SW 1271 (cell line): ENCODE measurements at regions not wholly inside any gene's neighbourhood (a gene's known extent, or its start where the extent isn't known, plus 50 kb on each side); places are given as distances from the start of the nearest gene placed in this dataset.

Source experiments
- DNase-seq, 2 experiments: peaks; one replicate each; lab custom pipeline; 2025; lab: John Stamatoyannopoulos, UW

DNA sequence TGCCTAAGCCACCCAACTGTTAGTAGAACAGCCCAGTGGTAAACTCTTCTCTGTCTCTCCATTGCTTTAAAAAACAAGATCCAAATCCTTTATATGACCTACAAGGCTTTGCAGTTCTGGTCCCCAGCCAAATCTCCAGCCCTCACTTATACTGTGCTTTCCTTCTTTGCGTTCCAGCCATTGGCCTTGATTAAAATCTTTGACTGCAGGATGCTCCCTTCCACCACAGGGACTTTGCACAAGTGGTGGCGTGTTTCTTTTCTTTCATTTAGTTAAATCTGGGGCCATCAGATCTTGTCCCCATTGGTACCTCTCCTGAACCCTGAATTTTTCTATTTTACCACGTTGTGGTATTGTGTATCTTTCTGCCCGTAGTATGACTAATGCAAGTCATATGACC is 183.7 kb downstream of the VRK1 start:
- DNase-seq = no peak

DNA sequence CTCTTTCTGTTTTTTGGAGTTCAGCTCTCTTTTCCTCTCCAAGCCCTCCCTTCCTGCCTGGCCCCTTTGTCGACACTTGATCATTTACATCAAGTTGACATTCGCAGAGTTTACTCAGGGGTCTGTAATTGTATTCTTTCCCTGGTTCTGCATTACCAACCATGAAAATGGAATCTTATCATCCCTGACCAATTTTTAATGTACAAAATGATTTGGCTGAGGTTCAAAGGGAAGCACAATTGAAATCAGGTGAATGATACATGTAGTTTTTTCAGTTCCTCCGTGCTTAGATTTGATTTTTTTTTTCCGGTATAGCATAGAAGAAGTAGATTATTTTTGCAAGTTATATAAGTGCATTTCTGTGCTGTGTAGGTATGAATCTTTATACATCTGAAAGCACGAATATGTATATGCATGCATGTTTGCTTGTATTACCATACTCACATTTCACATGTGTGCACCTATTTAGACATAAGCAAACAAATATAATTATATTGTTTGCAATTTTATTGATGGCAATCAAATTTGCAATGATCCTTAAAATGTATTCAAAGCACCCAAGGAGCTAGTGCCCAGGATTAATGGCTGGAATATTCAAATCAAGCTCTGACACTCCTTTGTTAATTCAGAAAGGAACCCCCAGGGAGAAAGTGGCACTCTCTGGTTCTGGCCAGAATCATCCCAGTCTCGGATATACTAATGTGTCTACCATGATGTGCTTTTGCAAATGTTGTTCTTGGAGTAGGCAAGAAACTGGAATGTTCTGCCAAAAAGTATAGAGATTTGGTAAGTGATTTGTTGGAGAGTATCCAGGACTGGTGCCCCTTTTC is 189.3 kb downstream of the VRK1 start:
- no peak for DNase-seq

DNA sequence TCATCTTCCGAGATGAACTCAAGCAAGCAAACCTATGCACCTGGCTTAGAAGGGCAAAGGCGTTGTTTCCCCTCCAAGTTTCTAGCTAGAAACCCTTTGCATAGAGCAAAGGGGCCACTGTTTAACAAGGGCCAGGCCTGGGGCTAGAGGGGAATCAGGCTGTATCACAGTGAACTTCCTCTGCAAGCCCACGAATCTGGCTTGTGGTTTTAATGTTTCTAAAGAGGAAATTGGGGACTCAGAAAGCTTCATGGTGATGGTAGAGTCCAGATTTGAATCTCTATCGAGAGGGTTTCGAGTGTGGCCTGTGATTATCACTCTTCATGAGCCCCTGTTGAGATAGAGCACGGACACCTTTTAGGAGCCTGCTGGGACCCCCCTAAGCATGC is 189.9 kb downstream of the VRK1 start:
- no peak for DNase-seq

DNA sequence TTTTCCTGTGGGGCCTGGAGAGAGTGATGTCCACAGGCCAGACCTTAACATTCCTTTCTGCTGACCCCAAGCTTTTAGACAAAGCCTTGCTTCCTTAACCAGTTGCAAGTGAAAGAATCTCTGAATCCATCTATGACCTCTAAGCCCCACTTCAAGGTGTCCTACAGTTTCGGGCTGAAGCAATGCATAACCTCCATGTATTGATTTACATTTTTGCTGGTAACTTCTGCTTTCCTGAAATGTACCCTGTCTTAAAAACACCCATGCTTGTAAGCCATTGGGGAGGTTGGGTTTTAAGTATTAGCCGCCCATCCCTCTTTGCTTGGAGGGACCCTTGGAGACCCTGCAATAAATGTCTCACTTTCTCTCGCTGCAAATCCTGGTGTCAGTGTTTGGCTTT is 190.6 kb downstream of the VRK1 start:
- no peak for DNase-seq

DNA sequence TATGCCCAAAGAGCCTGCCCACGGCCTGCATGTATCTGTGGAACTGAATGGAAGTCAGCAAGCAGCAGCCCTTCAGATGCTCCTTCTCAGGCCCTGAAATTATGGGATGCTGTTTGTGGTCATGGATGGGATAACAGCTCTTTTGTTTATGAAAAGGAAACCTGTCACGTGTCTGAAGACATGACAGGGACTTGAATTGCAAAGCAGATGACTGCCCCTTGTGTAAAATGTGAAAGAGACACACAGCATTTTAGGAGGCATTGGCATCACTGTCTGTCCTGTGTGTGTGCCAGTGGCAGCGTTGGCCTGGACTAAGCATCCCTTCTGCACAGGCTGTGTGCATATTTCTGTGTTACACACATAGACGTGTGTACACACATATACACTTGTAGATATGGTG is 192.1 kb downstream of the VRK1 start:
- DNase-seq = no peak

DNA sequence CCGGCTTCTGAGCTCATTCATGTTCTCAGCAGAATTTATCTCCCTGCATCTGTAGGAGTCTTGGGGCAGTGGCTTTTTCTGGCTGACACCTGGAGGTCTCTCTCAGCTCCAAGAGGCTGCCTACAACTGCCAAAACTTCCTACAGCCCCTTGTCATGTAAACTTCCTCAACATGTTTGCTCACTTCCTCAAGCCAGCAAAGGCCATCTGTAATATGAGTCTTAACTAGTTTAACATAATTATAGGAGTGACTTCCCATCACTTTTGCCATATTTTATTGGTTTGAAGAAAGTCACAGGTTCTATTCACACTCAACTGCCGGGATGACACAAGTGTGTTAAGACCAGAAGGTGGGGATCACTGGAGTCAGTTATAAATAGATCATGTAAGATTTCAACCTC is 194.0 kb downstream of the VRK1 start:
- DNase-seq = no peak

DNA sequence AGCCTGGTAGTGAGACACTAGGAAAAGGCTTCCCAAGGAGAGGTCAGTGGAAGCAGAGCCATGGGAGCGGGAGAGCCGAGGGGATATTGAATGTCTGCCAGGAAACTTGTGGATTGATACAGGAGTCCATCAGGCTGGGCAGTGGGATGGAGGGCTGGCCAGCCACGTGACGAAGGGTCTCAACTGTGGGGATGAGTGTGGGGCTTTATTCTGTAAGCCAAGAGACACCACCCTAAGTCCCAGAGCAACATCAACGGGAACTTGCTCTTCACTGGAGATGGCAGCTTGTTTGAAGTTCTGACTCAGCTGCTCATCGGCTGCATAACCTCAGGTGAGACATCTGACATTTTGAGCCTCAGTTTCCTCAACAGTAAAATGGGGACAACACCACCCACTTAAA is 197.8 kb downstream of the VRK1 start:
- DNase-seq = no peak

DNA sequence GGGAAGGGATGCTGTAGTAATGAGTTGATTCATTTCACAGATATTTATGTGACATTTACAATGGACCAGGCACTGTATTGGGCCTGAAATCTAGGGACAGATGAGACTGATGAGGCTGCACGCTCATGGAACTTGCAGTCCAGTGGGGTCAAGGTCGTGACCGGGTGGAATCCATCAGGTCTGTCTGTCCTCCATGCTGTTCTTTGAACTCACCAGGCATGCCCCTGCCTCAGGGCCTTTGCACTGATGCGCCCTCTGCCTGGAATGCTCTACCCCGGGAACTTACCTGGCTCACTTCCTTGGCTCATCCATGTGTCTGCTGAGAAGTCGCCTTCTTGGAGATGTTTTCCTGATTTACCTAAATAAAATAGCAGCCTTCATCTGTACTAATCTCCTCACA is 200.1 kb downstream of the VRK1 start:
- DNase-seq = no peak

DNA sequence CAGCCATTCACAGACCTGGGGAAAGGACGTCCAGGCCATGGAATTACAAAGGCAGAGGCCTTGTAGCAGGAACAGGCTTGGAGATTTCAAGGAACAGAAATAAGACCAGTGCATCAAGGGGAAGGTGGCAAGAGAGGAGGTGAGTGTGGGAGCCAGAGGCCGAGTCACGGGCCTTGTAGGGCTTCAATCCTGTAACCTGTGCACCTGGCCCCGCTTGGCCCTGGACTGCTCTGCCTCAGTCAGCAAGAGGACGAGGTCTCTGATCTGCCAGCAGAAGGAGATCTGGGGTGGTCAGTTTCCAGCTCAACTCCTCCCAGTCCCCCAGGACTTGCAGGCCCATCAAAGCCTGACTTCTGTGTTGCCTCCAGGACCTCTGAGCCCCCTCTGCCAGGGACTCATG is 200.8 kb downstream of the VRK1 start:
- DNase-seq = no peak

DNA sequence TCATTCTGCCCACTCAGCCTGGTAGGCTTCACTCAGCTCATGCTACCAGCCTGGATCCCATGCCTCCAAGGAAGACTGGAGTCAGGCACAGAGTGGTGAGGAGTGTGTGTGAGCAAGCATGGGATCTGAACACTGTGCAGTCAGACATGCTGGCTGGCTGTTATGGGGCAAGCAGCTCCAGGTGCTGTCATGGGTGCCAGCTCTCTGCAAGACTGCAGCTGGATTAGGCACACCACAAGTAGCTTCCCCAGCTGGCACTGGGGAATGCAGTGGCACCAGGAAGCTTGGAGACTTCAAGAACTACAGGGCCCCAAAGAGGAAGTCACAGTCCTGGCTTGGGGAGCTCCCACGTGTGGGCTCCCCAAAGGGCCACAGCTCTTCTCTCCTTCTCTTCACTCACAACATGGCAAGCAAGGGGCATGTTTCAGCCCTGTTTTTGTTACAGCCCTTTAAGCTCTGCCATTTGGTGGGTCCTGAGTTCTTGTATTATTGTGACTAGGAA is 202.5 kb downstream of the VRK1 start:
- DNase-seq = no peak

DNA sequence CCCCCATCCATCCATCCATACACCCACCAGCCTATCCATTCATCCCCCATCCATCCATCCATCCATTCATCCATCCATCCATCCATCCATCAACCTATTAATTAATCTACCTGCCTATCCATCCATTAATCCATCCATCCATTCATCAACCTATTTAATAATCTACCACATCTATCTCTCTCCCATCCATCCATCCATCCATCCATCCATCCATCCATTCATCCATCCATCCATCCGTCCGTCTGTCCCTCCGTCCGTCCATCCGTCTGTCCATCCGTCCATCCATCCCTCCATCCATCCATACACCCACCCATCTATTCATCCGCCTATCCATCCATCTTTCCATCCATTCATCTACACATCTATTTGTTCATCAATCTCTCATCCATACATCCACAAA is 205.3 kb downstream of the VRK1 start:
- no peak for DNase-seq

DNA sequence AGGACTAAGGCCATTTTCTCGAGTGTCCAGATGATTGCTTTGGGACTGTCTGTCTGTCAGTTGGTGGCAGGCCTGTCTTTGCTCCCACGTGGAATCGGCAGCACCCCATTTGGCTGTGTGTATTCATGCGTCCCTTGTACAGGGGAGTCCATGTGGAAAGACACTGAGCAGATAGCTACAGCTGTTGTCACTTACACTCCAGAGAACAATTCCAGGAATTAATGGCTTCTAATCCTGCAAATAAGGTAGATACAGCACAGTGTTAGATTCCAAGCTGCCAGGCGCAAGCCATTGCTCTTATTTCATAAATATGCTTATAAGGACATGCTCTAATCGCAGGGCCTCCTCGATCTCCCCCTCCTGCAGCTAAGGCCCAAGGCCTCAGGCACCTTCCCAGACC is 208.8 kb downstream of the VRK1 start:
- no peak for DNase-seq

DNA sequence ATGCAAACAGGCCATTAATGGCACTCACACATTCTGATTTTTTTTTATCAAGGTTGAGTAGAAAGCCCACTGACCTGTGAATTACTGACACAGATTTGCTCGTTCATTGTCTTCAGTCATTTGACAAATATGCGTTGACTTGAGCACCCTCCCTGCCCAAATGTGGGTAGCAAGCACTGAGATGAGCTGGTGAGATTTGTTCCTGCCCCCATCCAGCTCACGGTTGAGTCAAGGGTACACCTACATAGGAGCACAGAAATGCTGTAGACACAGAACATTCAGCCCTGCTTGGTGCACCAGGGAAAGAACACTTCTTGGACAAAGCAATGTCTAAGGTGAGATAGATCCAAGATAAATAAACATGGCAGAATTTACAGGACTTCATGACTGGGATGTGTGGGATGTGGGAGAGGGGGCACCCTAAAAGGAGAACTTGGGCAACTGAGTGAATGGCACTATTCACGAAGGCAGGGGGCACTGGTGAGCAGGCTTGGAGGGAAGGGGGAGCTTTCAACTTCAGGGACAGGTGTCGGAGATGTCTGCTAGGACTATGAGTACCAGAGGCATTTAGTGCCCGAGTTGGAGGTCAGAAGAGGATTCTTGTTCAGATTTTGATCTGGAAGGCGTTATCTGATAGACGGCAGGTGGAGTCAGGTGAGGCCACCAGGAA is 213.4 kb downstream of the VRK1 start:
- DNase-seq = no peak

DNA sequence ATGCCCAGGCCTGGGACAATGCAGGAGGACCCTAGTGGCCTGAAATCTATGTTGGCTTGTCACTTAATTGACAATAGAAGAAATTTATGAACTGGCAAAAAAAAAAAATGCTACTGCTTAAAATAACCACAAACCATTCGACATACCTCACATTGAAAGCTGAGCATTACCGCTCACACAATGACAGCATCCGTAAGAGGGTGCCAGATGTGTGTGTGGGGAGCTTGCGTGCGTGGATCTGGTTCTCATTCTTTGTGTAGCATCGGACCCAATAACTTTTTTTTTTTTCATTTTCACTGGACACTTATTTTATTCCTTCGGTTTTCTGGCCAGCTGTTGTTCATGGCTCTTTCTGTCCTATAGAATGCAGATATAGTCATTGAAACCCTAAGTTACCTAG is 216.7 kb downstream of the VRK1 start:
- DNase-seq = no peak

DNA sequence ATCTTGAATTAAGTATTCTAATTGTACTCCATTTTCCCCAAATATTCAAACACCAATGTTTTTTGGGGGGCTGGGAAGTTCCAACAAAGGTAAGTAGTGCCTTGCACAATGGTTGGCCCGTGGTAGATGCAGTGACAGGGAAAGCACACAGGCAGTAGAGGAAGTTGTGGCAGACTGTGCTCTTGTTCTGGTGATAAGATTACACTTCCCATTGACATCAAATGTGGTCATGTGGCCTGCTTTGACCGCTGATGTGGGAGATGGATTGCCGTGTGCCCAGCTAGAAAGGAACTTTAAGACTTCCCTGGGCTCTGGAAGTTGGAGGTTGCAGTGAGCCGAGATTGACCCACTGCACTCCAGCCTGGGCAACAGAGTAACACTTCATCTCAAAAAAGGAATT is 223.8 kb downstream of the VRK1 start:
- DNase-seq = no peak

DNA sequence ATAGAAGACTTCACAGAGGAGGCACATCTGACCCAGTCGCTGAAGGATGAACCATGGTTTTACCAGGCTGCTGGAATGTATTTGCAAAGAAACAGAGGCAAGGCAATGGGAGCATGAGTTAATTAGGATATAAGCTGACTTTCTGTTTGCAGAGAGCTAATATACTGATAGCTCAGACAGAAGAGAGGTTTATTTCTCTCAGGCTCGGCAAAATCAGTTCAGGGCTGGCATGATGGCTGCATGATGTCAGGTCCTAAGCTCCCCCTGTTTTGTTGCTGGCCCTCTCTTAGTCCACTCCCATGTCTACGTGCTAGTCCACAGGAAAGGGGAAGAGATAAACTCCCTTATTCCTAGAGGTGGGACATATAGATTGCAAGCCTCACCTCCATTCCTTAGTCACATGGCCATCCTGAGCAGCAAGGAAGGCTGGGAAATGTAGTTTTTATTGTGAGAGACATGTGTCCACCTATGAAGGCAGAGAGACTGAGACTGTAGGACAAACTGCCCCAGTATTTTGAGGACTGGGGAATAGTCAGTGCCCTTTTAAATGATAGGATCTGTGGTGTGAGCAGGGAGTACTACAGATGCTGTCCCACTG is 224.5 kb downstream of the VRK1 start:
- no peak for DNase-seq

DNA sequence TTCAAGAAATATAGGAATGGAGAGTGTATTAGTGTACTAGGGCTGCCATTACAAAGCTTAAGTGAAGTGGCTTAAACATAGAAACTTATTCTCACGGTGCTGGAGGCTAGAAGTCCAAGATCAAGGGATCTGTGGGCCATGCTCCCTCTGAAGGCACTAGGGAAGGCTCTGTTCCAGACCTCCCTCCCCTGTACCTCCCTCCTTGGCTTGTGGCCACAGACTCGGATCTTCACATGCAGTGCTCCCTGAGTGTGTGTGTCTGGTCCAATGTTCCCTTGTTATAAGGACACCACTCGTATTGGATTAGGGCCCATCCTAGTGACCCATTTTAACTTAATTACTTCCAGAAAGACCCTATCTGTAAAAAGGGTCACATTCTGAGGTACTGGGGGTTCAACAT is 225.6 kb downstream of the VRK1 start:
- DNase-seq = no peak

DNA sequence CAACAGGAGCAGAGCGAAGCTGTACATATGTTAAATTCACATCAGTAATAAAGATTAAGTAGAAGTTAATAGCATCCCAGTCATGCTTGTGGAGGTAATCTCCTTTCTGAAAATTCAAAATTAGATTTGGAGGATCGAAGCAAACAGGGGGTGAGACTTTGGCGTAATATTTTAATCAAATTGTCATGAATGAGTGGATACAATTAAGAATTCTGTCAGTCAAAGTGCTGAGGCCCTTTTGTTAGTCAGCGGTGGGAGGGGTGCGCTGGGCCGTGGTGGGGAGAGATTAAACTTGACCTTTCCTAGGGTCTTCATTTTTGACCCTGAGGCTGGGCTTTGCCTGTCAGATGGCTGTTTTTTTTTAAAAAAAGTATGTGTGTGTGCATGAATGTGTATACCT is 226.7 kb downstream of the VRK1 start:
- DNase-seq = no peak

DNA sequence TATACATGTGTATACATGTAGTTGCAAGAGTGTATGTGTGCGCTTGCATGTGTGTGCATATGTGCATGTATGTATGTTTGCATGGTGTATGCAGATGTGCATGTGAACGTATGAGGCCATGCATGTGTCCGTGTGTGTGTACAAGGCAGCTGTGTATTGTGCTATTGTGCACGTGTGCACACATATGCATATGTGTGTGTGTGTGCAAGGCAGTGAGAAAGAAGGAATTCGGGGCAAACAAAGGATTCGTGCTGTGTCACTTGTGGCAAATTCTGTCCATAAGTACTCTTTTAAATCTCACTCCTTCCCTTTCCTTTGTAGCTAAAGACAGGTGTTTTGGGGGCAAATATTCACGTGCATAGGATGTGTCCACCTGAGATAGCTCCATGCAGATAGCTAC is 227.1 kb downstream of the VRK1 start:
- DNase-seq = no peak

DNA sequence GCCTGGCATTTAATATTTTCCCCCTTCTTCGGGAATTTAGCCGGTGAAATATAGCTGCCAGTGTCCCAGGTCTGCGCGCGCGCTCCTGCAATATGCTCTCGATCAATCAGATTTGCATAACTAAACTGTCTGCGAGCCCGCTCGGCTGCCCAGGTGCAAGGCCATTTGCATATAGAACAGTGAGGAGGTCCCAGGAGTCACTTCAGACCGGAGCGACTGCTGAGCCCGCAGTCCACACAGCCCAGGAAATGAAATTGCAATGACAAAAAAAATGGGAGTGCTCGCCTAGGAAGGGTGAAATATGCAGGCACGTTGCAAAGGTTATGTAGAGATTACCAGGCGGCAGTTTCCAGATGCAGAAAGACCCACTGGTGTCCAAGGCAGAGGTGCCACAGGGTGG is 228.5 kb downstream of the VRK1 start:
- DNase-seq = no peak

DNA sequence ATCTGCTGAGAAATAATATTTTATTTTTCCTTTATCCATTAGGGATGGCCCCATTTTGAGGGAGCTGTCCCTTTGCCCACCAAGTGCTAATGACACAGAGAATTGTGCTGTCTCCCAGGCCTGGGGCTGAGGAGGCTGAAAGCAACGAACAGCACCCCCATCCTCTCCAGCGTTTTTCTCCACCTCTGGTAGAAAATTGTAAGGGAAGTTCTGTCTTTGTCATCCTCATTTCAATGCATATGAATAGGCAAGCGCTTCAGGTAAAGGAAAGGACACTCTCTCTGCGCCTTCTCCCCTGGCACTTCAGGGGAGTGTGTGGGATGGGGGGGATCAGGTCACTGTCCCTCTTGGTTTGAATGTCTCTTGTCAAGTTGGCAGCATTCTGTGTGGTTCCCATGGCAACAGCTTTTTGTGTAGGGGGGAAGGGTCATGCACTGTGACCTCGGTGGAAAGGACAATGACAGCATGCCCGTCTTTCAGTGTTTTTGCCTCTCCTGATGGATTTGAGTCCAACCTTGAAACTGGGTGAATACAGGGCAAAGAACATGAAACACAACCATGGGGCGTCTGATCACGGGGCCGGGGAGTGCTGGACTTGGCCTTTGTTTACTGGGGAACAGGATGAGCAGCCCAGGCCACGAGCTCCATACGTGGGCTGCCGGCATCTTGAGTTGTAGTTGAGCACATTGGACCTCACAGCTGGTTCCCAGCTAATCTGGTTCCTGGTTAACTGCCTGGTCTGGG is 230.2 kb downstream of the VRK1 start:
- DNase-seq = no peak

DNA sequence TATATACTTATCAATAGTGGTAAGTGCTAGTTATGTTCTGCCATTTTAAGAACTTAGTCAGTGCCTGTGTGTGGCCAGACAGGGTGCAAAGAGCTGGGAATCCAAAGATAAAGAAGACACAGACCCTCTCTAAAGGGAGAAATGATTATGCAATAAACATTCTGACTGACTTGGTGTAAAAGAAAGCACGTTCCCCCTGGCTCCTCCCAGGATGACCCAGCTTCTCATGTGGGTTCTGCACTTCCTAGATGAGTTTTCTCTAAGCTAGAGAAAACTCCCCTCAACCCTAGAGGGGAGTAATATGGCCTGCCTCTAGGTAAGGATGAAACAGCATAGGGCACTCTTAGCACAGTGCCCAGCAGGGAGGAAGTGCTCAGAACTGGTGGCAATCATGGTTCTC is 231.2 kb downstream of the VRK1 start:
- no peak for DNase-seq

DNA sequence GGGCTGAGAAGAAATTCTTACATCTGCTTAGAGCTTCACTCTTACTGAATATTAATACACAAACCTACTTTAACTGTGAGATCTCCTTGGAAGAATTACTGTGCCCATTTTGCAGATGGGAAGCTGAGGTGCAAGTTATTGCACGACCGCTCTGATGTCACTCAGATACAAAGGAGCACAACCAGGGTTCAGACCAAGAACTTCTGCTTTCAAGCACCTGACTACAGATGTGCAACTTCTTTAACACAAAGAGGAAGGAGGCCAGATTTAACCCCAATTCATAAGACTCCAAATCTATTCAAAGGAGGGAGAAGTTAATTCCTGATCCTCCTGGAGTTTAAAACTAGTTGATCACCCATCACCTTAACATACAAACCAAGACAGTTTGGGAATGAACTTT is 232.6 kb downstream of the VRK1 start:
- no peak for DNase-seq
